ENCODE measurements at regions not wholly inside any gene's neighbourhood (a gene's known extent, or its start where the extent isn't known, plus 50 kb on each side); places are given as distances from the start of the nearest gene placed in this dataset.
"Not testable (repeated sequence)": the region's sequence is repeated elsewhere in the genome, so short reads cannot be mapped to it uniquely, and the experiment has no call there.

GRCh38 chr6:51479296-51479695 is 608.1 kb downstream of the PKHD1 start:
- no peak for DNase-seq (ENCODE audit: low spot score)

DNA sequence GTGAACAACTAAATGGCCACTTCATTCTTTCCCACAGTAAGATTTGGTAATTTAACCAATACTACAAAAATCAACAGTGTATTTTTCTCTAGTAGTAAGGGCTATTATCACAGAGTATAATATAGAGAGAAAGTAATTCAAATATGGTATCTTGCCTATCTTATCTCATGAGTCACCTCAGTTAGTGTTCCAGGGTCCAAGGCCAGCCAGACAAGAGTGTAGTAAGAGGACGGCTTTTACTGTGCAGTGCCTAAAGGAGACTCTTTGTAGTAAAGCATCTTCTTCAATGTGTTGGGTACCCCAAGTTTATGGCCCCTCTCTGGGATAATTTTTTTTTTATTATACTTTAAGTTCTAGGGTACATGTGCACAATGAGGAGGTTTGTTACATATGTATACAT is 607.4 kb downstream of the PKHD1 start:
- DNase-seq (ENCODE audit: low spot score): no peak

- not testable (repeated sequence) for DNase-seq (ENCODE audit: low spot score)
Measured at GRCh38 chr6:51485869-51486268, 601.5 kb downstream of the PKHD1 start.

GRCh38 chr6:51487937-51488336 is 599.5 kb downstream of the PKHD1 start:
- DNase-seq (ENCODE audit: low spot score): no peak

GRCh38 chr6:51489133-51489532 is 598.3 kb downstream of the PKHD1 start:
- DNase-seq (ENCODE audit: low spot score): no peak

DNA sequence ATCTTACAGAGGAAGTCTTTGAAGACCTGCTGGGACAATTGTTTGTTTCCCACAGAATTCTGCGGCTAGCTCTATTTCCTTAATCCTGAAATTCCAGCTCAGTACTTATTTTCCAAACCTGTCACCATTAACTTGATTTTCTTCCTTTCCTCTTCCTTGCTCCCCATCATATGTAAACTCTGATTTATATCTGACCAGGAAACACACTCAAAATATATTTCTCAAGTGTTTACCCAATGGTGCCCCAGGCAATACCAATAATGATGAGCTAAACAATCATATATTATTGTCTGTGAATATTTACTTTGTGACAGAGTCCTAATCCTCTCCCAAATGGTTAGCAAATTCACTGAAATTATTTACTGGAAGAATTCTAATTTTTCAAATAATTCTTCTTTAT is 597.3 kb downstream of the PKHD1 start:
- DNase-seq (ENCODE audit: low spot score): no peak

DNA sequence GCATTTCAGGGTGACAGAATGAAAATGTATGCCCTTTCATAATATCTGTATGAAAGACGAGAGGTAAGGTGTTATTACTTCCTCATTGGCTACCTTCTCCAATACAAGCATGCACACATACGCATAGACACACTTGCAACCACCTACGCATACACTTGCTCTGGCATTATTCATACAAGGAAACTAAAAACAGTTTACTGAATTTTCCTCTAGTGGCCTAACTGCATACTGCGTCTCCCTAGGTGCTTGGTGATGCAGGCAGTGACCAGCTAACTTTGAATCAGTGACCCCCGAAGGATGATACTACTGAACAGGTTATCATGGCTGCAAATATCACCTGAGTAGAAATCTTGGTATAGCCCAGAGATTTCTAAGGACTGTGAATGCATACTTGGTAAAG is 593.1 kb downstream of the PKHD1 start:
- no peak for DNase-seq (ENCODE audit: low spot score)

GRCh38 chr6:51495096-51495495 is 592.3 kb downstream of the PKHD1 start:
- no peak for DNase-seq (ENCODE audit: low spot score)

DNA sequence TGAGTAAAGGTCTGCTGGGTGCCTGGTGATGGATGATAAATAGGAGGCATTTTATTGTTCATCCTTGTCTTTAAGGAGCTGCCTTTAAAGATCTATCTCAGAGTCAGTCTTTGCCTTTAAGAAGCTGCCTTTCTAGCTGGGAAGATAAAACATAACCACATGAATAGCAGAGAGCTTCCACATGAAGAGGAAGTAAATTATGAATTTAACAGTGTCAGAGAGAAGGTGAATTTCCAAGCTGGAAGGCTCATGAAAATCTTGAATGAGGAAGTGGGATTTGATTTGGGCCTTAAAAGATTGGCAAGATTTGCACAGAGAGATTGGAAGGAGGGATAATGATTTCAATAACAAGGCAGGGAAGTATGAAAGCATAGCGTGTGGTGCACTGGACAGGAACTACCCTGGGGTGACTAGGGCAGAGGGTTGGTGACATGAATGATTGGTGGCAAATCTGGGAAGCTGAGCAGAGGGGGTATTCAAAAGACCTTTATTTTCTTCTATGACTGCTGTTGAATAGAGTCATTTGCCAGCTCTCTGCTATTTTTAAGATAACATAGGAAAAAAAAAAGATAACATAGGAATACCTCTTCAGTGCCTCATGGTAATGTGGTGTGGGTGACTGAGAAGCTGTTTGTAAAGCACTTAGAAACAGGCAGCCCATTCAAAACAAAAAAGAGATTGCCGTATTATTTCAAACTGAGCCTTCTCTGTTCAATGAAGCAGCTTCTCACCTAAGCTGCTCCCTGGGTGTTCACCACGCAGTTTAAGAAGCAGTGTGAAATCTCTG is 591.6 kb downstream of the PKHD1 start:
- no peak for DNase-seq (ENCODE audit: low spot score)

DNA sequence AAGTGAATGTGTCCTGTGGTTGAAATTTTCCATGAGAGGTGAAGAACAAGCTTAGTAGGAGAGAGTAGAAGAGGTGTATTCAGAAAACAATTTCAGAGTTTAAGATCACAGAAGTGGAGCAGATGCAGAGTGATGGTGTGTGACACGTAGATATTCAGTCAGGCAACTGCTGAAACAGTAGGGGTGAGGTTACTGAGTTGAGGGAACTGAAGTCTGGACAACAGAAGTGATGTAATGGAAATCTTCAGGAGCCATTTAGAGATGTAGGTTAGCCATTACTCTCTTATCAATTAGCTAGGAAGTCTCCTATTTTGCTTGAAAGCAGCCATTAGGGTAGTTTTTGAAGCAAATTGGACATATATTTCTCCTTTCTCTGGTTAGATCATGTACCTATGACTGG is 584.4 kb downstream of the PKHD1 start:
- no peak for DNase-seq (ENCODE audit: low spot score)

- DNase-seq (ENCODE audit: low spot score): no peak
Measured at GRCh38 chr6:51505434-51505833, 582.0 kb downstream of the PKHD1 start.

- DNase-seq (ENCODE audit: low spot score): no peak
Measured at GRCh38 chr6:51509597-51509996, 577.8 kb downstream of the PKHD1 start.

GRCh38 chr6:51511081-51511480 is 576.3 kb downstream of the PKHD1 start:
- no peak for DNase-seq (ENCODE audit: low spot score)

DNA sequence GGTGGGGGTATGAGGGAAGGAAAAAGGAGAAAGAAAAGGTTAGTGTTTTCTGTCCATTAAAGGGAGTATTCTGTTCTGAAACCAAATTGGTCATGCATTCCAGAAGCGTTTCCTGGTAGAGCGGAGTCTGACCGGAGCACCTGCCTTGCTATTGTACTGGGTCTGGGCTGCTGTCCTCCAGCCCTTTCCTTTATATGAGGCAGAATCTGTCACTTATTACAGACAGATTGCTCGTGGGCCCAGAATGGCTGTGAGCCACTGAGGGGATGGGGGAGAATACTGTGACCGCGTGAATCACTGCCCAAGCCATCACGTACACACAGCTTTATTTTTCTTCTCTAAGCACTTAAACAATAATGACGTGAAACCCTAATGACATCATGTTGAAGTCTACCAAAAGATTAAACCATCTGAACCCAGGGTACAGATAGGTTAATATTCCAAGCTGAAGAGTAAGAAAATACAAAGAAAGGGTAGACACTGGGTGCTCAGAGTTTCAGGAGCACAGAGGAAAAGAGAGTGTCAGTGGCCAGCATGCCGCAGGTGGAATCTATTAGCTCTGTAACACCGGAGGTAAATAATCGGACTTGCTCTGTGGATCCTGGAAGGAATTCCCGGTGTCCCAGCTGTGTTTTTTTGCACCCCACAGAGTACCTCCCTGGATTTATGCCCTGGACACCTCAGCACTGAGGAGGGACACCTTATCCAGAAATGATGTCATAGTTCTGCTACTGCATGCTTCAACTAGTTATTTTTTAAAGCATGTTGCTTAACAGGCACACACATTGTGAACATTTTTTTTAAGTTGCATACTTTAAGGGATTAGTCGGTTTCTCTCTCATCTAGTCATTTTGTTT is 573.3 kb downstream of the PKHD1 start:
- no peak for DNase-seq (ENCODE audit: low spot score)

DNA sequence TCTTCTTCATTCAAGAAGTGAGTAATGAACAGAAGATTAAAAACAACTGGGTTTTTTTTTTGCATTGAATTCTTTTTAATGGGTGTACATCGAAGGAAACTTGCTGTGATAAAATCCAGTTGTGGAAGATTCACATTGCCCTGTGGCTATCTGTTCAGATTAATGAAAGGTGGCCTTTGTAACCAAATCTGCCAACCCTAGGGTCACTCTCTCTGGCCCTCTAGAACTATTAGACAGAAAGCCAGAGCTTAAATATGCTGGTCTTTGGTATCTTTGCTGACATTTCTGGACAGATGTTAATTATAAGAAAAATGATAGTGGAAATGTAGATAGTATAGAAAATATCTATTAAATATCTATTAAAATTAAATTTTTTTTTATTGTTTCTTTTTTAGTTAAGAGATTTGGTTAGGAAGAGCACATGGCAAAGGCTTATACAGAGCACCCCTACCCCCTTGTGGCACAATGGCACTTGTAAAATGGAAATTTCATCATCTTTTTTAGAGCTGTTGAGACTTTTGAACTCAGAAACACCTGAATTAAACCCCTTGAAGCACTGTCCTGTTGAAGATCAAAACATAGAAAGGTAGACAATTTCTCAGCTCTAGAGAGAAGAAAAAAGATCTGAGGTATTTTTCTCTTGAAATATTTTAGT is 572.5 kb downstream of the PKHD1 start:
- no peak for DNase-seq (ENCODE audit: low spot score)

DNA sequence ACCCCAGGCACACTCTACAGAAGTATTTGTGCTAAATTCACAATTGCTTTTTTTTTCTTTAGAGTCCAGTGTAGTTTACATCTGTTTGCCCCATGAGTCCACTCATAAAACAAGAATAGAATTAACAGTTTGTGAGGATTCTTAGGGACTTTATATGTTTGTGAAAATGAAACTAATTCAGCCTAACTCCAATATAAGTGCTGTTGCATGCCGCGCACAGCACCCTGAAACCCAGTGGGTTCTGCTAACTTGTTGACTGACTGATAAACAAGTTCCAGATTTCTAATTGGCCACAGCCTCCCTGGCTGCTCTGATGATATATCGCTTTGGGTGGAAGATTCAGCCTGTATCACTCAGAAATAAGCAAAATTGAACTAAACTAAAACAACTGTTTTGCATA is 561.4 kb downstream of the PKHD1 start:
- no peak for DNase-seq (ENCODE audit: low spot score)

- DNase-seq (ENCODE audit: low spot score): no peak
Measured at GRCh38 chr6:51526922-51527321, 560.5 kb downstream of the PKHD1 start.

- DNase-seq (ENCODE audit: low spot score): no peak
Measured at GRCh38 chr6:51528556-51528955, 558.9 kb downstream of the PKHD1 start.

GRCh38 chr6:51529240-51529639 is 558.2 kb downstream of the PKHD1 start:
- DNase-seq (ENCODE audit: low spot score): no peak

GRCh38 chr6:51531623-51532022 is 555.8 kb downstream of the PKHD1 start:
- no peak for DNase-seq (ENCODE audit: low spot score)

- no peak for DNase-seq (ENCODE audit: low spot score)
Measured at GRCh38 chr6:51533962-51534361, 553.5 kb downstream of the PKHD1 start.

DNA sequence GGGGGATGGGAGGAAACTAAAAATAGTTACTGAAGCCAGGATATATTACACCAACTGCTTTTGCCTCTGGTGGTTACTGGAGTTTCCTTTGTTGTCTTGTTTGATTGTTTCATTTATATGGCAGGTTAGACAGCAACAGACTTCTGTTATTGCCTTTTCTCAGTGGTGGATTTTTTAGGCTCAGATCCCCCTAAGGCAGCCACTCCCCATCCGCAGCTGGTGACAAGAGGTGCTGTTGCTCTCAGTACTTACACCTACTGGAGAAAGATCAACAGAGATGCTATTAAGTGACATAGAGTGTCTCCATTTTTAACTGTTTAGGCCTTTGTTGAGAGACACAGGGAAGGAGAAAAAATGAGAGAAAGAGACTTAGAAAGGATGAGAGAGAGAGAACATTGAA is 552.1 kb downstream of the PKHD1 start:
- DNase-seq (ENCODE audit: low spot score): no peak

DNA sequence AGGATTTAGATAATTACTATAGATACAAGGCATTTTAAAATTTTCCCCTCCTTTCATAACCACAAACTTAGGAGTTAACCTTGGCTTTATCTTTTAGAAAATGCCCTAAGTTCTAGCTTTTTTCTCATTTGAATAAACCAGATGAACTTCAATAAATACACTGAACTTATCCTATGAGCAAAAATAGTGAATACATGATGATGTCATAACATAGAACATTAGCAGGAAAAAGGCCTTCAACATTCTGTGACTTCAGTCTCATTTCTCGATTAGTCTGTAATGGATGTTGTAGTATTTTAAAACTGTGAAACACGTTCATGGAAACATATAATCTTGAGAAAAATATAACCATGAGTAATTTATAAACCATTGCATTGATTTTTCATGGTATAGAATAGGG is 550.7 kb downstream of the PKHD1 start:
- DNase-seq (ENCODE audit: low spot score): no peak
